ENCODE measurements at regions not wholly inside any gene's neighbourhood (a gene's known extent, or its start where the extent isn't known, plus 50 kb on each side); places are given as distances from the start of the nearest gene placed in this dataset.
"Not testable (repeated sequence)": the region's sequence is repeated elsewhere in the genome, so short reads cannot be mapped to it uniquely, and the experiment has no call there.

- in situ Hi-C loops (cut with HindIII; ENCODE audit: low sequenced_read_pairs): no loop called here
- H3K4me3 ChIP-seq (ENCODE audit: low read depth, low read length): no peak overlapping the region
- no peak for TF ChIP-seq CTCF (IDR thresholded peaks at IDR 0.05; ENCODE audit: low read depth, low read length)
- no peak for DNase-seq (ENCODE audit: low read depth, low spot score)
Measured at GRCh38 chr5:63043792-63044191, 465.2 kb downstream of the LRRC70 start.

- H3K4me3 ChIP-seq (ENCODE audit: low read depth, low read length): no peak overlapping the region
- DNase-seq (ENCODE audit: low read depth, low spot score): no peak
- in situ Hi-C loops (cut with HindIII; ENCODE audit: low sequenced_read_pairs): no loop called here
- TF ChIP-seq CTCF (IDR thresholded peaks at IDR 0.05; ENCODE audit: low read depth, low read length): no peak
Measured at GRCh38 chr5:63032343-63032742, 453.7 kb downstream of the LRRC70 start.

GRCh38 chr5:63029891-63030290 lies 451.3 kb downstream of the LRRC70 start:
- no peak for TF ChIP-seq CTCF (IDR thresholded peaks at IDR 0.05; ENCODE audit: low read depth, low read length)
- H3K4me3 ChIP-seq (ENCODE audit: low read depth, low read length): no peak overlapping the region
- DNase-seq (ENCODE audit: low read depth, low spot score): no peak
- in situ Hi-C loops (cut with HindIII; ENCODE audit: low sequenced_read_pairs): no loop called here

- in situ Hi-C loops (cut with HindIII; ENCODE audit: low sequenced_read_pairs): no loop called here
- no peak overlapping the region for H3K4me3 ChIP-seq (ENCODE audit: low read depth, low read length)
- TF ChIP-seq CTCF (IDR thresholded peaks at IDR 0.05; ENCODE audit: low read depth, low read length): no peak
- no peak for DNase-seq (ENCODE audit: low read depth, low spot score)
Measured at GRCh38 chr5:63025679-63026078, 447.1 kb downstream of the LRRC70 start.

- in situ Hi-C loops (cut with HindIII; ENCODE audit: low sequenced_read_pairs): no loop called here
- DNase-seq (ENCODE audit: low read depth, low spot score): no peak
- TF ChIP-seq CTCF (IDR thresholded peaks at IDR 0.05; ENCODE audit: low read depth, low read length): no peak
- H3K4me3 ChIP-seq (ENCODE audit: low read depth, low read length): no peak overlapping the region
Measured at GRCh38 chr5:63022403-63022802, 443.8 kb downstream of the LRRC70 start.

GRCh38 chr5:63011158-63011557 lies 432.5 kb downstream of the LRRC70 start:
- DNase-seq (ENCODE audit: low read depth, low spot score): no peak
- in situ Hi-C loops (cut with HindIII; ENCODE audit: low sequenced_read_pairs): no loop called here
- no peak overlapping the region for H3K4me3 ChIP-seq (ENCODE audit: low read depth, low read length)
- no peak for TF ChIP-seq CTCF (IDR thresholded peaks at IDR 0.05; ENCODE audit: low read depth, low read length)

- DNase-seq (ENCODE audit: low read depth, low spot score): no peak
- no peak for TF ChIP-seq CTCF (IDR thresholded peaks at IDR 0.05; ENCODE audit: low read depth, low read length)
Measured at GRCh38 chr5:63008195-63008594, 429.6 kb downstream of the LRRC70 start.

GRCh38 chr5:62994842-62995241 lies 416.2 kb downstream of the LRRC70 start:
- DNase-seq (ENCODE audit: low read depth, low spot score); H3K4me3 ChIP-seq (ENCODE audit: low read depth, low read length); in situ Hi-C loops (cut with HindIII; ENCODE audit: low sequenced_read_pairs): not testable (repeated sequence)

More at GRCh38 chr5:63008195-63008594, 429.6 kb downstream of the LRRC70 start:
- in situ Hi-C loops (cut with HindIII; ENCODE audit: low sequenced_read_pairs): no loop called here
- no peak overlapping the region for H3K4me3 ChIP-seq (ENCODE audit: low read depth, low read length)

All from astrocyte of the spinal cord (primary cell).